ENCODE measurements at regions not wholly inside any gene's neighbourhood (a gene's known extent, or its start where the extent isn't known, plus 50 kb on each side); places are given as distances from the start of the nearest gene placed in this dataset.
A peak's percentile ranks its signal among the peaks of the same experiment; 100 is the strongest.

DNA sequence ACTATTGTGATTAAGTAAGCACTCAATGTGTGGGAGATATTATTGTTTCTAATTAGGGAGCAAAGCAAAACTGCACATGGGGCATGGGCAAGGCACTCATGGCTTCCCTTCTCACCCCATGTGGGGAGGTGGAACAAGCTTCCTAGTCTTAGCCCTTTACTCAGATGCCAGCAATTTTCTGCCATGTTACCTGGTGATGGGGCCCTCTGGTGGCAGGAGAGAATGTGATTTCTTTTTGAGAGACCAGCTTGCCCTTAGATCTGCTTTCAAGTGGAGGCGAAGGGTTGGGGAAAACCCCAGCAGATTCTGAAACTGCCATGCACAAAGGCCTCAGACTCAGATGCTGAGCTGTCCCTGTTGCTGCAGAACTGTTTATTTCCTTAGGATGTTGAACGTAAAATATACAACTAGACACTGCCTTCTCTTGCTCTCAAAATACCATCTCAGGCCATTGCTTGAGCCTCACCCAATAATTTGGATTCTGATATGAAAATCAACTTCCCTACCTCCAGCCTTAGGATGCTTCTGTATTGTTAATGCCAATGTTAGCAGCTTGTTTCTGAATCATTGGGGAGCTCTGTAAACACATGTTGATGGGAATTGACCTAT, 130.2 kb upstream of the TPRG1 start:
- peak in 1 of 3 donors; percentile 4 for DNase-seq (ENCODE audit: low read depth in 3 of 3, low spot score in 2 of 3)

GRCh38 chr3:189042832-189043231, 128.9 kb upstream of the TPRG1 start:
- no peak for DNase-seq (ENCODE audit: low read depth in 3 of 3, low spot score in 2 of 3)

- DNase-seq (ENCODE audit: low read depth in 3 of 3, low spot score in 2 of 3), result no peak
Measured at GRCh38 chr3:189049458-189050236, 122.1 kb upstream of the TPRG1 start.

DNA sequence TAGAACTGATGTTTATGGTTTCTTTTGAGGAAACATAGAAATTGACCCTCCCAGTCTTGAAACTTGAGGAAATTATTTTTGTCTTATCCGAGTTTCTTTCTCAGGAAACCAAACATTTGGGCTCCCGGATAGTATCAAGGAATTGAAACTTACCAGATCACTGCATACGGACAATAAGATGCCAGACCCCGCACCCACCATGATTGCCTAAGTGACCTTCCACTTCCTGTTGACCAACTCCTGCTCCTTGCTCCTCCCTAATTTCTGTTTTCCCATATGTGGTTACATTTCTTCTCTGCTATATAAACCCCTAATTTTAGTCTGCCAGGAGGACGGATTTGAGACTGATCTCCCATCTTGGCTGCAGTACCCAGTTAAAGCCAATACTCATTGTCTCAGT, 118.4 kb upstream of the TPRG1 start:
- no peak for DNase-seq (ENCODE audit: low read depth in 3 of 3, low spot score in 2 of 3)

- no peak for DNase-seq (ENCODE audit: low read depth in 3 of 3, low spot score in 2 of 3)
Measured at GRCh38 chr3:189056646-189057335, 115.0 kb upstream of the TPRG1 start.

- DNase-seq (ENCODE audit: low read depth in 3 of 3, low spot score in 2 of 3), result no peak
Measured at GRCh38 chr3:189057369-189057768, 114.4 kb upstream of the TPRG1 start.

GRCh38 chr3:189058071-189058470, 113.7 kb upstream of the TPRG1 start:
- DNase-seq (ENCODE audit: low read depth in 3 of 3, low spot score in 2 of 3), result no peak

- DNase-seq (ENCODE audit: low read depth in 3 of 3, low spot score in 2 of 3), result no peak
Measured at GRCh38 chr3:189070965-189071364, 100.8 kb upstream of the TPRG1 start.

DNA sequence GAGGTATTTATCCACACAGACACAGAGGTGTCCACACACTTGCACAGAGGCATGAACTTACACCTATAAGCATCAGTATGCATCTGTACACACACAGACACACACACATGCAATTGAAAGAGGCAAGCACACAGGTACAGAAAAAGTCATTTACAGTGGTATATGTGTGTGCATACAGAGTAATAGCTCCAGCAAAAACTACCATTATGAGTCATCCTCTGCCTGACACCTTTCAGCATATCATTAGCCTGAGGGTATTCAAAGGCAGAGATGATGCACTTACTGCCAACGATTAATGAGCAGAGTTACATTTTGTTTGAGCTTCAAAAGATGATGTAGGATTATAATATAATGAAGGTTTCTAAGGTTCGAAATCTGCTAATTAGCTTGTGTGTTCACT, 100.3 kb upstream of the TPRG1 start:
- DNase-seq (ENCODE audit: low read depth in 3 of 3, low spot score in 2 of 3), result no peak

- DNase-seq (ENCODE audit: low read depth in 3 of 3, low spot score in 2 of 3), result no peak
Measured at GRCh38 chr3:189076449-189076848, 95.3 kb upstream of the TPRG1 start.

- DNase-seq (ENCODE audit: low read depth in 3 of 3, low spot score in 2 of 3), result no peak
Measured at GRCh38 chr3:189080745-189081144, 91.0 kb upstream of the TPRG1 start.

- no peak for DNase-seq (ENCODE audit: low read depth in 3 of 3, low spot score in 2 of 3)
Measured at GRCh38 chr3:189082666-189083427, 88.9 kb upstream of the TPRG1 start.

- DNase-seq (ENCODE audit: low read depth in 3 of 3, low spot score in 2 of 3), result no peak
Measured at GRCh38 chr3:189084620-189085019, 87.2 kb upstream of the TPRG1 start.

DNA sequence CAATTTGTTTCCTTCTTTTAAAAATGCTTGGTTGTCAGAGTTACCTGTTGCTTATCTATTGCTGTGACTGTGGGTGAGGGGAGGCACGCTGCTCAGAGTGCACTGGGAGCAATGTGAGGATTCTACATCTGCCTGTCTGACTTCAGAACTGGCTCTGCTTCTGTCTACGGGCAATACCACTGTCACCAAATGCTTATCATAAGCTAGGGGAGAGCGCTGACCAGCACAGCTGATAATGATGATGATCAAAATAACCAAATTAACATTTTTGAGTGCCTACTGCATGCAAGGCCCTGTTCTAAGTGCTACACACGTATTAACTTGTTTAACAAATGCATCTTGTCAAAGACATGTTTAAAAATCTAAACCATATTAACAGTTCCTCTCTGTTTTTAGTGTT, 79.2 kb upstream of the TPRG1 start:
- no peak for DNase-seq (ENCODE audit: low read depth in 3 of 3, low spot score in 2 of 3)

DNA sequence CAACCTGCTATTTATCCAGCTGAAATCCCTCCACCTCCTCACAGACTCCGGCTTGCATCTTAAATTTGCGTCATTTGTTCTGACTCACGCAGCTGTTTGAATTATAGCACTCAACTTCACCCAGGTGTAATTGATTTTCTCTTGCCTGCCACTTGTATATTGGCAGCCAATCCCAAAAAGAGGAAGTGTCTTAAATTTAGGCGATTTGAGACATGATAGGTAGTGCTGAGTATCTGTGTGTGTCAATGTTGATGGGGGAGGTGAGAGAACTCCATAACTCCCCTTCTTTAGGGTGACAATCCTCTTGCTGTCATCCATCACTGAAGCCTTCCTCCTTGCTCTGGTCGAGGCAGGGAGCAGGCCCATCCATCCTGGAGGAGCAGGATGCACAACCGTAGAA, 77.2 kb upstream of the TPRG1 start:
- no peak for DNase-seq (ENCODE audit: low read depth in 3 of 3, low spot score in 2 of 3)

DNA sequence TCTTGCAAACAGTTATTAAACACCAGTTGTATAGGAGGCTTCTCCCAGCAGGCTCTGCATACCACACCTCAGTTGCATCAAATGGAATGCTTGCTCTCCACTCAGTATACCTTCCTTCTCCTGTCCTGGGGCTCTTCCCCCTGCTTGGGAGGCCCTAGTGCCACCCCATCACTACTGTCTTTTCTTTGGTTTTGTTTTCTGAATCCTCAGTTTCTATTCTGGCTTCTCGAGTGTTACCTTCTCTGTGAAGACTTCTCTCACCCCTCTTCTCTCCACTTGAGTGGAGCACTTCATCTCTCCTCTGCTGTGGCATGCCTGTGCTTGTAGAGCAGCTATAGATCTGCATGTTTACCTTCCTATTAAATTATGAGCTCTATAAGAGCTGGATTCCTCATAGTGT, 75.7 kb upstream of the TPRG1 start:
- no peak for DNase-seq (ENCODE audit: low read depth in 3 of 3, low spot score in 2 of 3)

DNA sequence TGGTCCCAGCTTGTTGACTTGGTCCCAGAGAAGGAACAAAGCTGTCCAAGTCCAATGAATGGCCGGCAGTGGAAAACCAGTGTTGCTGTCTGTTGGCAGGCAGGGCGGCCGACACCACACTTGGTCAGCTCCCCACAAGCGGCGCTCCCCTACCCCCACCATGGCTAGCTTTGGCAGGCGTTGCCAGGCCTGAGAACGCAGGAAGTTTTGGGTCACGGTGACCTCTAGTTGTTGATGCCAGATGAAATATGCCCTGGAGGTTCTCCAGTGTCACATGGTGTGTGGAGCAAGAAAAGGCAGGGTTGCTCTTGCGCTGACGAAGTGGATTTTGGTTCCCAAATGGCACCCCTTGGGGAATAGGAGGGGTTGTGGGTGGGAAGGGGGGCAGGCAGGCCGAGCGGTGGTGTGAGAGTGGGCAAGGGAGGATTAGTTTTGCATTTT, 72.7 kb upstream of the TPRG1 start:
- DNase-seq (ENCODE audit: low read depth in 3 of 3, low spot score in 2 of 3), result no peak

GRCh38 chr3:189099505-189100290, 72.1 kb upstream of the TPRG1 start:
- no peak for DNase-seq (ENCODE audit: low read depth in 3 of 3, low spot score in 2 of 3)

DNA sequence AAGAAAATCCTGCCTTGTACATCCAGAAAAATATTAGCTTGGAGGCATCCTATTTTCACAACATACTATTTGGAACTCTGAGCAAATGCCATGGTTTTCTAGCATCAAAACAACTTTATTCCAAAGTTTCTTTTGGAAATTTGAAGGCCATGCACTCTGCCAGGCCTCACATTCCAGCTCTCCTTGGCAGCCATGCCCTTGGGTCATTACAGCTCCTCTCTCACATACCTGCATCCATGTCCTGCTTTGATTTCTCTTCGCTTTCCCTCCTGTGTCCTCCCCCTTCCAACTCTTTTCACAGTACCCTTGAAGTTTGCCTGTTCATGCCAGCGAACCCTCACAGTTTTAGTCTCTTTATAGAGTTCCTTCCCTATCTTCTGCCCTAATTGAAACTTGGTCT, 70.9 kb upstream of the TPRG1 start:
- no peak for DNase-seq (ENCODE audit: low read depth in 3 of 3, low spot score in 2 of 3)

DNA sequence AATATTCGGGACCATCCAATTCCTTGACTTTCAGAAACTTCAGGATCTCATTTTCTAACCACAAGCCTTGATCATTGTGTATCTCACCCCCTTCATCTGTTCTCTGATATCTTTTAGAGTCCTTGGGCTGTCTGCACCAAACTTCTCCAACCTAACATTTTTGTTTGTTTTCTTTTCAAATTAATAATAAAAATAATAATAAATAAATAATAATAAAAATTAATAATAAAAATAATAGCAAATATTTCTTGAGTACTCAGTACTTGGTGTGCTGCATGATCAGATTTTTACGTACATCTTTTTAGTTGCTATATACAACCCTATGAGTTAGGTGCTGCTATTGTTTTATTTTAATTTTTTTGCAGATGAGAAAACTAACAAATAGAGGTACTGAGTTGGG, 70.2 kb upstream of the TPRG1 start:
- DNase-seq (ENCODE audit: low read depth in 3 of 3, low spot score in 2 of 3), result no peak
